SK-N-SH (cell line): ENCODE measurements at regions not wholly inside any gene's neighbourhood (a gene's known extent, or its start where the extent isn't known, plus 50 kb on each side); places are given as distances from the start of the nearest gene placed in this dataset.

ENCODE experiments used
- CTCF ChIA-PET: fragments of 300-600, 350-600 bp; formaldehyde crosslinking; extraction: SDS; loops from one replicate; lab custom pipeline; 2021; lab: Yijun Ruan, JAX
- POLR2A ChIA-PET: fragments of 350-600 bp; sonication (Branson Sonifier 250); formaldehyde crosslinking; extraction: SDS; loops from one replicate; lab custom pipeline; 2020; ENCODE audit warnings: antibody characterized with exemption, inconsistent platforms; lab: Yijun Ruan, JAX
- DNase-seq: peaks from one replicate; pipeline ENCODE4 v3.0.0; 2012
- H2AFZ ChIP-seq: fragments of 200-600 bp; sonication (generic); 2 replicates; pipeline ENCODE4 v1.8.1; 2016; ENCODE audit warnings: antibody characterized with exemption, mild to moderate bottlenecking, low read depth
- H3F3A ChIP-seq: fragments of 200-600 bp; sonication (generic); replicated peaks from 2 replicates; pipeline ENCODE3; 2016; ENCODE audit warnings: antibody characterized with exemption, mild to moderate bottlenecking; ENCODE audit not compliant: insufficient read depth
- H3K27ac ChIP-seq, 2 experiments: fragments of 200-500 bp in 1 of 2; fragments of 200-600 bp in 1 of 2; sonication (Bioruptor generic) in 1 of 2; sonication (generic), shearing (Covaris generic) in 1 of 2; 2 replicates each; pipeline versions ENCODE4 v1.5.1 to v1.6.1; 2014 to 2016; ENCODE audit warnings: low read depth in 2 of 2, inconsistent platforms in 1 of 2, low read length in 1 of 2, mild to moderate bottlenecking in 1 of 2, mixed read lengths in 1 of 2
- H3K27me3 ChIP-seq: fragments of 200-600 bp; sonication (generic), shearing (Covaris generic); 2 replicates; pipeline ENCODE4 v1.6.1; 2016; ENCODE audit warnings: mixed run types; ENCODE audit not compliant: insufficient read depth
- H3K36me3 ChIP-seq, 2 experiments: fragments of 200-500 bp in 1 of 2; fragments of 200-600 bp in 1 of 2; sonication (Bioruptor generic) in 1 of 2; sonication (generic) in 1 of 2; replicated peaks in 1 of 2; 2 replicates each; pipeline versions ENCODE3 to v1.5.1; 2014 to 2016; ENCODE audit warnings: low read length in 1 of 2, mild to moderate bottlenecking in 1 of 2; ENCODE audit not compliant: insufficient read depth in 2 of 2, control insufficient read depth in 1 of 2
- H3K4me1 ChIP-seq, 2 experiments: fragments of 200-500 bp in 1 of 2; fragments of 200-600 bp in 1 of 2; sonication (Bioruptor generic) in 1 of 2; sonication (generic), shearing (Covaris generic) in 1 of 2; 2 replicates each; pipeline versions ENCODE4 v1.5.1 to v1.6.1; 2014 to 2016; ENCODE audit warnings: low read depth in 1 of 2, low read length in 1 of 2, mixed run types in 1 of 2; ENCODE audit not compliant: insufficient read depth in 2 of 2, control insufficient read depth in 1 of 2
- H3K4me2 ChIP-seq: fragments of 200-600 bp; sonication (generic), shearing (Covaris generic); 2 replicates; pipeline ENCODE4 v1.6.1; 2017; ENCODE audit warnings: mixed run types
- H3K4me3 ChIP-seq, 2 experiments: fragments of 200-500 bp in 1 of 2; fragments of 200-600 bp in 1 of 2; sonication (Bioruptor generic) in 1 of 2; sonication (generic), shearing (Covaris generic) in 1 of 2; 2 replicates each; pipeline versions ENCODE4 v1.5.1 to v1.8.1; 2014 to 2016; ENCODE audit warnings: low read depth in 2 of 2, inconsistent platforms in 1 of 2, low read length in 1 of 2, mild to moderate bottlenecking in 1 of 2, mixed read lengths in 1 of 2, moderate library complexity in 1 of 2
- H3K79me2 ChIP-seq: fragments of 200-600 bp; sonication (generic); 2 replicates; pipeline ENCODE4 v1.8.1; 2017; ENCODE audit warnings: mild to moderate bottlenecking; ENCODE audit not compliant: insufficient read depth
- H3K9ac ChIP-seq: fragments of 200-600 bp; sonication (generic); 2 replicates; pipeline ENCODE4 v1.6.1; 2017; ENCODE audit warnings: mixed run types
- H3K9me2 ChIP-seq: fragments of 200-600 bp; sonication (generic); 2 replicates; pipeline ENCODE4 v1.6.1; 2017; ENCODE audit warnings: mixed run types
- H3K9me3 ChIP-seq: fragments of 200-600 bp; sonication (generic); 2 replicates; pipeline ENCODE4 v1.6.1; 2017; ENCODE audit warnings: mixed run types, mild to moderate bottlenecking, moderate library complexity
- H4K20me1 ChIP-seq: fragments of 200-600 bp; sonication (generic); 2 replicates; pipeline ENCODE4 v1.6.1; 2017; ENCODE audit warnings: mild to moderate bottlenecking, mixed run types; ENCODE audit not compliant: insufficient read depth
- CHD2 ChIP-seq: fragments of 150-350 bp; IDR thresholded peaks from 2 replicates; pipeline ENCODE4 v1.6.1; 2018; ENCODE audit warnings: low read length; ENCODE audit not compliant: partially characterized antibody
- EZH2phosphoT487 ChIP-seq: fragments of 200-600 bp; sonication (generic); IDR thresholded peaks from 2 replicates; pipeline ENCODE4 v1.6.1; 2017; ENCODE audit warnings: low read depth, mixed run types, mild to moderate bottlenecking, antibody characterized with exemption, moderate library complexity, borderline replicate concordance
- GATA2 ChIP-seq: sonication (generic); formaldehyde crosslinking; IDR thresholded peaks from 2 replicates; pipeline ENCODE4 v1.5.0; 2020; ENCODE audit warnings: mild to moderate bottlenecking, missing genetic modification reagents
- JUND ChIP-seq: IDR thresholded peaks from 2 replicates; pipeline ENCODE4 v1.4.0; 2012
- POLR2AphosphoS5 ChIP-seq: IDR thresholded peaks from 2 replicates; pipeline ENCODE4 v1.6.1; 2012; ENCODE audit warnings: low read depth, low read length
- RCOR1 ChIP-seq: fragments of 150-350 bp; IDR thresholded peaks from 2 replicates; pipeline ENCODE4 v1.6.1; 2017; ENCODE audit warnings: antibody characterized with exemption, low read length
- RXRA ChIP-seq: IDR thresholded peaks from 2 replicates; pipeline ENCODE4 v1.4.0; 2012; ENCODE audit warnings: low read depth, mild to moderate bottlenecking, borderline replicate concordance
- SIN3A ChIP-seq: IDR thresholded peaks from 2 replicates; pipeline ENCODE4 v1.6.1; 2012; ENCODE audit warnings: low read depth, mild to moderate bottlenecking, low read length, moderate library complexity, borderline replicate concordance
- TAF1 ChIP-seq: IDR thresholded peaks from 2 replicates; pipeline ENCODE4 v1.6.1; 2012; ENCODE audit warnings: low read depth, mild to moderate bottlenecking, low read length, moderate library complexity, borderline replicate concordance
- TCF12 ChIP-seq: IDR thresholded peaks from 2 replicates; pipeline ENCODE4 v1.4.0; 2012
- YY1 ChIP-seq: IDR thresholded peaks from 2 replicates; pipeline ENCODE4 v1.4.0; 2012; ENCODE audit warnings: low read depth, mild to moderate bottlenecking
- WGBS: methylation state at CpG from one replicate; pipeline ENCODE4 v1.1.6; 2017; ENCODE audit warnings: low lambda C conversion rate; 5-methylcytosine and 5-hydroxymethylcytosine counted together
- TF ChIP-seq, protein P1 (sequence below): IDR thresholded peaks from 2 replicates; pipeline ENCODE4 v1.4.0; 2012; ENCODE audit warnings: low read depth, borderline replicate concordance
- TF ChIP-seq, protein P2 (sequence below): IDR thresholded peaks from 2 replicates; pipeline ENCODE4 v1.6.1; 2012; ENCODE audit warnings: mild to moderate bottlenecking, low read depth, low read length, moderate library complexity
- TF ChIP-seq, protein P3 (sequence below): fragments of 200-600 bp; sonication (generic); IDR thresholded peaks from 2 replicates; pipeline ENCODE4 v1.6.1; 2017; ENCODE audit warnings: antibody characterized with exemption, mild to moderate bottlenecking, moderate library complexity
- TF ChIP-seq, protein P4 (sequence below): fragments of 150-350 bp; IDR thresholded peaks from 2 replicates; pipeline ENCODE4 v1.6.1; 2017; ENCODE audit warnings: antibody characterized with exemption, low read length, low read depth, borderline replicate concordance
- TF ChIP-seq, protein P5 (sequence below): IDR thresholded peaks from 2 replicates; pipeline ENCODE4 v1.4.0; 2012; ENCODE audit warnings: low read depth
- TF ChIP-seq, protein P6 (sequence below): IDR thresholded peaks from 2 replicates; pipeline ENCODE4 v1.4.0; 2012; ENCODE audit warnings: low read depth, borderline replicate concordance

DNA sequence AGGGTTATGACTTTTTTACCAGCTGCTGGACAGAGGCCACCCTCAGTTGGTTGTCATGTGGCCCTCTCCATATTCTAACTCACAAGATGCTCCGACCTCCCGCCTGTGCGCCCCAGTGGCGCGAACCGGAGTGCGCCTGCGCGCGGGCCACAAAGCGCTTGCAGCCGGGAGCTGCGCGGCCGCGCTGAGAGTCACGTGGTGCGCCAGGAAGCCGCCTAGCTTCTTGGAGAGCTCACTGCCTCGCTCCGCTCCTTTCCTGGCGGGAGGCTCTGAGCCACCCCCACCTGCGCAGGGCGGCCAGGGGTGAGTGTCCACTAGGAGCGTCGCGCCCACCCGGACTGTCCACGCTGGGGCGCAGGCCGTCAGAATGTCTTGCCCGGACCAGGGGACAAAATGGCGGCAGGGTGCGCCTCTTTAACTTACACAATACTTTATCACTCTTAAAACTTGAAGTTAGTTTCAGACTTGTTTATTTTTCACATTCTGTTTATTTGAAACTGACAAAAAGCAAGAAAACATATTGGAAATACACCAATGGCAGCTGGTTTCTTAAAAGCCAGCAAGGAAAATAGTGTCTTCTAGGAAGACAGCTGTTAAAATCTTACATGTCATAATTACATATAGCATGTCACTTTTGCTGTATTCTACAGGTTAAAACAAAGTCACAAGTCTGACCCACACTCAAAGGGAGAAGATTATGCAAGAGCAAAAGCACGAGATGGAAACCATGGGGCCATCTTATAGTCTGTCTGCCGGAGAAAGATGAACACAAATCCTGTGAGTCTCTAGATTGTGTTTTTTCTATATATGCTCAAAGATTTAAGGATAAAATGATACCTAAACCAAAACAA is 357.9 kb downstream of the CNTNAP4 start:
- DNase-seq = no peak
- no peaks in the 10 kb centered on the region for H3K79me2 ChIP-seq
- H3K4me3 ChIP-seq = no peak overlapping the region
- POLR2A ChIA-PET = no interaction called here
- H3K9me3 ChIP-seq = no peaks in the 10 kb centered on the region
- H3K36me3 ChIP-seq = no peaks in the 10 kb centered on the region
- TF ChIP-seq, protein P1, sequence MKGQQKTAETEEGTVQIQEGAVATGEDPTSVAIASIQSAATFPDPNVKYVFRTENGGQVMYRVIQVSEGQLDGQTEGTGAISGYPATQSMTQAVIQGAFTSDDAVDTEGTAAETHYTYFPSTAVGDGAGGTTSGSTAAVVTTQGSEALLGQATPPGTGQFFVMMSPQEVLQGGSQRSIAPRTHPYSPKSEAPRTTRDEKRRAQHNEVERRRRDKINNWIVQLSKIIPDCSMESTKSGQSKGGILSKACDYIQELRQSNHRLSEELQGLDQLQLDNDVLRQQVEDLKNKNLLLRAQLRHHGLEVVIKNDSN = no peak
- TF ChIP-seq TAF1 (no peak), RXRA (no peak), CHD2 (no peak), RCOR1 (no peak), POLR2AphosphoS5 (no peak), TCF12 (no peak), GATA2 (CRISPR knock-in tag) (no peak), JUND (no peak), EZH2phosphoT487 (no peak), YY1 (no peak), SIN3A (no peak)
- TF ChIP-seq, protein P2, sequence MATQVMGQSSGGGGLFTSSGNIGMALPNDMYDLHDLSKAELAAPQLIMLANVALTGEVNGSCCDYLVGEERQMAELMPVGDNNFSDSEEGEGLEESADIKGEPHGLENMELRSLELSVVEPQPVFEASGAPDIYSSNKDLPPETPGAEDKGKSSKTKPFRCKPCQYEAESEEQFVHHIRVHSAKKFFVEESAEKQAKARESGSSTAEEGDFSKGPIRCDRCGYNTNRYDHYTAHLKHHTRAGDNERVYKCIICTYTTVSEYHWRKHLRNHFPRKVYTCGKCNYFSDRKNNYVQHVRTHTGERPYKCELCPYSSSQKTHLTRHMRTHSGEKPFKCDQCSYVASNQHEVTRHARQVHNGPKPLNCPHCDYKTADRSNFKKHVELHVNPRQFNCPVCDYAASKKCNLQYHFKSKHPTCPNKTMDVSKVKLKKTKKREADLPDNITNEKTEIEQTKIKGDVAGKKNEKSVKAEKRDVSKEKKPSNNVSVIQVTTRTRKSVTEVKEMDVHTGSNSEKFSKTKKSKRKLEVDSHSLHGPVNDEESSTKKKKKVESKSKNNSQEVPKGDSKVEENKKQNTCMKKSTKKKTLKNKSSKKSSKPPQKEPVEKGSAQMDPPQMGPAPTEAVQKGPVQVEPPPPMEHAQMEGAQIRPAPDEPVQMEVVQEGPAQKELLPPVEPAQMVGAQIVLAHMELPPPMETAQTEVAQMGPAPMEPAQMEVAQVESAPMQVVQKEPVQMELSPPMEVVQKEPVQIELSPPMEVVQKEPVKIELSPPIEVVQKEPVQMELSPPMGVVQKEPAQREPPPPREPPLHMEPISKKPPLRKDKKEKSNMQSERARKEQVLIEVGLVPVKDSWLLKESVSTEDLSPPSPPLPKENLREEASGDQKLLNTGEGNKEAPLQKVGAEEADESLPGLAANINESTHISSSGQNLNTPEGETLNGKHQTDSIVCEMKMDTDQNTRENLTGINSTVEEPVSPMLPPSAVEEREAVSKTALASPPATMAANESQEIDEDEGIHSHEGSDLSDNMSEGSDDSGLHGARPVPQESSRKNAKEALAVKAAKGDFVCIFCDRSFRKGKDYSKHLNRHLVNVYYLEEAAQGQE = no peak
- TF ChIP-seq, protein P3, sequence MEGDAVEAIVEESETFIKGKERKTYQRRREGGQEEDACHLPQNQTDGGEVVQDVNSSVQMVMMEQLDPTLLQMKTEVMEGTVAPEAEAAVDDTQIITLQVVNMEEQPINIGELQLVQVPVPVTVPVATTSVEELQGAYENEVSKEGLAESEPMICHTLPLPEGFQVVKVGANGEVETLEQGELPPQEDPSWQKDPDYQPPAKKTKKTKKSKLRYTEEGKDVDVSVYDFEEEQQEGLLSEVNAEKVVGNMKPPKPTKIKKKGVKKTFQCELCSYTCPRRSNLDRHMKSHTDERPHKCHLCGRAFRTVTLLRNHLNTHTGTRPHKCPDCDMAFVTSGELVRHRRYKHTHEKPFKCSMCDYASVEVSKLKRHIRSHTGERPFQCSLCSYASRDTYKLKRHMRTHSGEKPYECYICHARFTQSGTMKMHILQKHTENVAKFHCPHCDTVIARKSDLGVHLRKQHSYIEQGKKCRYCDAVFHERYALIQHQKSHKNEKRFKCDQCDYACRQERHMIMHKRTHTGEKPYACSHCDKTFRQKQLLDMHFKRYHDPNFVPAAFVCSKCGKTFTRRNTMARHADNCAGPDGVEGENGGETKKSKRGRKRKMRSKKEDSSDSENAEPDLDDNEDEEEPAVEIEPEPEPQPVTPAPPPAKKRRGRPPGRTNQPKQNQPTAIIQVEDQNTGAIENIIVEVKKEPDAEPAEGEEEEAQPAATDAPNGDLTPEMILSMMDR = no peak
- TF ChIP-seq, protein P4, sequence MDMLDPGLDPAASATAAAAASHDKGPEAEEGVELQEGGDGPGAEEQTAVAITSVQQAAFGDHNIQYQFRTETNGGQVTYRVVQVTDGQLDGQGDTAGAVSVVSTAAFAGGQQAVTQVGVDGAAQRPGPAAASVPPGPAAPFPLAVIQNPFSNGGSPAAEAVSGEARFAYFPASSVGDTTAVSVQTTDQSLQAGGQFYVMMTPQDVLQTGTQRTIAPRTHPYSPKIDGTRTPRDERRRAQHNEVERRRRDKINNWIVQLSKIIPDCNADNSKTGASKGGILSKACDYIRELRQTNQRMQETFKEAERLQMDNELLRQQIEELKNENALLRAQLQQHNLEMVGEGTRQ = no peak
- TF ChIP-seq, protein P5, sequence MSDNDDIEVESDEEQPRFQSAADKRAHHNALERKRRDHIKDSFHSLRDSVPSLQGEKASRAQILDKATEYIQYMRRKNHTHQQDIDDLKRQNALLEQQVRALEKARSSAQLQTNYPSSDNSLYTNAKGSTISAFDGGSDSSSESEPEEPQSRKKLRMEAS = no peak
- TF ChIP-seq, protein P6, sequence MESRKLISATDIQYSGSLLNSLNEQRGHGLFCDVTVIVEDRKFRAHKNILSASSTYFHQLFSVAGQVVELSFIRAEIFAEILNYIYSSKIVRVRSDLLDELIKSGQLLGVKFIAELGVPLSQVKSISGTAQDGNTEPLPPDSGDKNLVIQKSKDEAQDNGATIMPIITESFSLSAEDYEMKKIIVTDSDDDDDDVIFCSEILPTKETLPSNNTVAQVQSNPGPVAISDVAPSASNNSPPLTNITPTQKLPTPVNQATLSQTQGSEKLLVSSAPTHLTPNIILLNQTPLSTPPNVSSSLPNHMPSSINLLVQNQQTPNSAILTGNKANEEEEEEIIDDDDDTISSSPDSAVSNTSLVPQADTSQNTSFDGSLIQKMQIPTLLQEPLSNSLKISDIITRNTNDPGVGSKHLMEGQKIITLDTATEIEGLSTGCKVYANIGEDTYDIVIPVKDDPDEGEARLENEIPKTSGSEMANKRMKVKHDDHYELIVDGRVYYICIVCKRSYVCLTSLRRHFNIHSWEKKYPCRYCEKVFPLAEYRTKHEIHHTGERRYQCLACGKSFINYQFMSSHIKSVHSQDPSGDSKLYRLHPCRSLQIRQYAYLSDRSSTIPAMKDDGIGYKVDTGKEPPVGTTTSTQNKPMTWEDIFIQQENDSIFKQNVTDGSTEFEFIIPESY = no peak
- TF ChIP-seq, all 33 proteins: peak for 0
- Histone ChIP-seq H3F3A (no peaks in the 10 kb centered on the region), H3K4me2 (no peak overlapping the region), H3K9ac (no peak overlapping the region), H4K20me1 (no peaks in the 10 kb centered on the region), H3K9me2 (no peaks in the 10 kb centered on the region), H2AFZ (no peak overlapping the region), H3K27ac (no peak overlapping the region), H3K27me3 (no peaks in the 10 kb centered on the region), H3K4me1 (no peaks in the 10 kb centered on the region)
- CTCF ChIA-PET = interaction anchor here (0.5 to 1.9 kb wide), 3 partner anchors 18 to 802 kb away, joined by 3 to 8 read pairs (median 4); no protein-coding TSS in a partner anchor
- 88% methylated on average over 32 of the region's 36 CpGs for WGBS
